ENCODE measurements at regions not wholly inside any gene's neighbourhood (a gene's known extent, or its start where the extent isn't known, plus 50 kb on each side); places are given as distances from the start of the nearest gene placed in this dataset.

DNA sequence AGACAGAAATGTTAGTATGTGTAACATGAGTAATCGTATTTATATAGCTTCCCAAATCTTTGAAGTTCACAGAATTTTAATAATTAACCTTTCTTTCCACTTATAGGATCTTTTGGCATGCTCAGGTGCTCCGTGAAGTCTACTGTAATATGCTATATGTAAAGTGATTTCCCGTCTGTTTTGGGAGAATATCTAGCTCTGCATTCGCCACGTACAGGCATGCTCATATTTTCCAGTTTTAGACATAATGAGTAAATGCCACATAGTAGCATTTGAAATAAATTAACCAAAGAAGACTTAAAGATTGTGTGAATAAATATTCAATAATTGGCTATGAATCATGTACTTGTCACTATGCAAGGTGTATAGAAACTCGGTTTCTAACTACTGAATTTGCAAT is 189.0 kb upstream of the CSNK1A1L start:
- intact Hi-C loops (cut with micrococcal nuclease; ENCODE audit: unreplicated experiment): no loop called here
- no peaks in the 10 kb centered on the region for H3K9me3 ChIP-seq (ENCODE audit: low read length)
- no peaks in the 10 kb centered on the region for H3K79me2 ChIP-seq (ENCODE audit: insufficient read depth, low read length)
- no peaks in the 10 kb centered on the region for H3K4me1 ChIP-seq (ENCODE audit: insufficient read depth, low read length)
- H3K9ac ChIP-seq (ENCODE audit: insufficient read depth, low read depth, low read length): no peak overlapping the region
- FAIRE-seq (no peak), DNase-seq (ENCODE audit: low spot score) (no peak), ATAC-seq (no peak)
- H2AFZ ChIP-seq (ENCODE audit: low read length): no peak overlapping the region
- no peaks in the 10 kb centered on the region for H3K27me3 ChIP-seq (ENCODE audit: control insufficient read depth in 1 of 2, insufficient read depth in 2 of 2, low read length in 2 of 2)
- no peak overlapping the region for H3K4me2 ChIP-seq (ENCODE audit: low read depth, low read length)
- no TSS peak for BruUV-seq (replicated peaks)
- H4K20me1 ChIP-seq (ENCODE audit: insufficient read depth, low read length): no peaks in the 10 kb centered on the region
- POLR2A ChIA-PET: no interaction called here
- TF ChIP-seq, protein P1, sequence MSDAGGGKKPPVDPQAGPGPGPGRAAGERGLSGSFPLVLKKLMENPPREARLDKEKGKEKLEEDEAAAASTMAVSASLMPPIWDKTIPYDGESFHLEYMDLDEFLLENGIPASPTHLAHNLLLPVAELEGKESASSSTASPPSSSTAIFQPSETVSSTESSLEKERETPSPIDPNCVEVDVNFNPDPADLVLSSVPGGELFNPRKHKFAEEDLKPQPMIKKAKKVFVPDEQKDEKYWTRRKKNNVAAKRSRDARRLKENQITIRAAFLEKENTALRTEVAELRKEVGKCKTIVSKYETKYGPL (CRISPR knock-in tag; IDR thresholded peaks at IDR 0.05): no peak
- TF ChIP-seq ZBTB40 (IDR thresholded peaks at IDR 0.05) (no peak), ZBTB40 (CRISPR knock-in tag; IDR thresholded peaks at IDR 0.05) (no peak), DNMT3B (CRISPR knock-in tag; conservative IDR thresholded peaks at IDR 0.05) (no peak), MLXIP (CRISPR knock-in tag; IDR thresholded peaks at IDR 0.05; ENCODE audit: borderline replicate concordance) (no peak), FOXM1 (CRISPR knock-in tag; IDR thresholded peaks at IDR 0.05) (no peak), FOXA3 (CRISPR knock-in tag; IDR thresholded peaks at IDR 0.05) (no peak), ZFP41 (CRISPR knock-in tag; IDR thresholded peaks at IDR 0.05; ENCODE audit: borderline replicate concordance) (no peak), GPBP1L1 (CRISPR knock-in tag; IDR thresholded peaks at IDR 0.05) (no peak)
- in situ Hi-C loops (cut with HindIII; ENCODE audit: extremely low pct_ligation_motif_present, low pct_unique_long_range_greater_than_20kb): no loop called here
- CTCF ChIA-PET (ENCODE audit: low intra/inter-chr PET ratio, low total read pairs): no interaction called here
- H3K27ac ChIP-seq (ENCODE audit: extremely low read length, insufficient read depth, low read length): no peak overlapping the region
- H3K4me3 ChIP-seq (replicated peaks in 1 of 3; ENCODE audit: insufficient read depth in 1 of 3, low read depth in 2 of 3, low read length in 3 of 3): no peak overlapping the region
- H3K36me3 ChIP-seq (replicated peaks in 1 of 2; ENCODE audit: control insufficient read depth in 1 of 2, insufficient read depth in 2 of 2, low read length in 2 of 2): no peaks in the 10 kb centered on the region
- 3% methylated on average over 6 of the region's 6 CpGs for WGBS (ENCODE audit: low lambda C conversion rate)

All from HepG2 (cell line).